HG02938 (cell line): ENCODE measurements at regions not wholly inside any gene's neighbourhood (a gene's known extent, or its start where the extent isn't known, plus 50 kb on each side); places are given as distances from the start of the nearest gene placed in this dataset.
"Not testable (repeated sequence)": the region's sequence is repeated elsewhere in the genome, so short reads cannot be mapped to it uniquely, and the experiment has no call there.

Experiments used
- ATAC-seq: cut with Tn5 transposase; IDR thresholded peaks from one replicate; pipeline ENCODE4 v1.9.1; 2021; ENCODE audit warnings: mild to moderate bottlenecking, moderate library complexity; ENCODE audit not compliant: unreplicated experiment

DNA sequence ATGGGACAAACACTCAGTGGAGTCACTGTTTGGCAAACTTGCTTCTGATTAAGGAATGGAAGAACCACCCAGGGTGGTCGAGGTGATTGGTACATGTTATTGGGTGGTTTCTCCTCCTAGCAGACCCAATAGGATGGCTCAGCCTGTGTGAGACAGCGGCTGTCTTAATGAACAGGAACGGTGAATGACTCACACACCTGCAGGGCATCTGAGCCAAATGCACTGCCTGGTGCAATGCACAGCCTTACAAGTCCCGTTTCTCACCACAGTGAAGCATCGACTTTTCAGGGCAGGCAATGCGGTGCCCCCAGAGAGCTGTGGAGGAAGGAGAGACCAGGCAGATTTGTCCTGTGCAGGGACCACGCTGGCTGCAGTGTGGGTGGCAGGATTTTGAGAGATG lies 238.5 kb downstream of the FGF9 start:
- ATAC-seq = no peak

DNA sequence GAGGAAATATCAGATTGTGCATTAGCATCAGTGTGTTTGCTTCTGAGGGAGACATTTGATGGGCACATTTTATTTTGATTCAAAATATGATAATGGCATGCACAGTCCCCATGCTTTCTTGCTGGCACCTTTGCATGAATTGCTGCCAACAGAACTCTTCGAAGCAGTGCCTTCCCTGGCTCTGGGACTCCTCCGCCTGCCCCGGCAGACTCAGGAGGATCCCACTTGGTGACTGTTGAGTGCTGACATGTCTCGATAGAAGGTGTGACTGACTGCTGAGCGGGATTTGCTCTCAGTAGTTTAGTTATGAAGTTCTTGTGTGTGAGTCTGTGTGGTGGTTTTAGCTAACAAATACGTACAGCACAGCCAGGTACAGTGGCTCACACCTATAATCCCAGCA lies 239.7 kb downstream of the FGF9 start:
- ATAC-seq = no peak

DNA sequence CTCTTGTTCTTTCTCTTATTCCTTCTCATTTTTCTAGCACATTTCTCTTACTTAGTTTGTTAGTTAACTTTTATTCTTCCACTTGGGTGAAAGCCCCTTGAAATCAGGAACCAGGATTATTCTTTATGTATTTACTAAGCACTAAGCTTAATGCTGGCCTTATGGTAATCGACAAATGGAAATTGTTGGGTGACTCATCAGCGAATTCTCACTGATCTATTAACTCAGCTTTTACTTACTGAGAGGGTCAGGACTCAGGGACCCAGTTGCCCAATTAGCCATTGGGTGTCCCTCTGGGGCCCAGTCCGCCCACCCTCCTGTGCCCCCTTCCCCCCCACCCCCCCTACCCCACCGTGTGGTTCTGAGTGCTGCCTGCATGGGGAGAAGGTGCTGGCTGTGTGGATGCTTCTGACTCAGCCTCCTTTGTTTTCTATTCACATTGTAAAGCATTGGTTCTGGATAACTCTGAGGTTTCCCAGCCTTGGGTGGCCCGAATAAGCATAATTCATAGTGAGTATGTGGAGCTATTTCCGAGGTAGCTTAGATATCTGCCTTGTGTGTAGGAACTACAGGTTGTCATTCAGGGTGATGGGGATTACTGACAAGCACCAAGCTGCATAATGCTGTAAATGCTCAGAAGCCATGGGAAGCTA lies 240.9 kb downstream of the FGF9 start:
- no peak for ATAC-seq

DNA sequence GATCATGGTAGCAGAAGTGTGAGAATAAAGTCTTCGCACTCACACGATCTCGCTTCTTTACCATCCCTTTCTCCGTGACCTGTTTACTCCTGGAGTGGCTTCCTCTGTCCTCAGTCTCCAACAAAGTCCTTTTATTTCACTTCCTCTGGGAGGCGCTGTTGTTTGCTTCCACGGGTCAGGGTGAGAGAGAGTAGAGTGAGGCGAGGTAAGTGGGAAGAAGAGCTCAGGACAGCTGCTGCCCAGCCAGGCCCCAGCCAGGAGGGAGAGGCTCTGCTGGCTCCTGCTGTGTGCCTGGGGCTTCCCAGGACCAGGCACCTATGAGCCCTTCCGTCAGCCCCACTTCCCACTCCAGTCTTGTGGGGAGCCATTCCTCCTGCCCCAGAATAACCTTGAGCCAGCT lies 242.1 kb downstream of the FGF9 start:
- ATAC-seq = no peak

DNA sequence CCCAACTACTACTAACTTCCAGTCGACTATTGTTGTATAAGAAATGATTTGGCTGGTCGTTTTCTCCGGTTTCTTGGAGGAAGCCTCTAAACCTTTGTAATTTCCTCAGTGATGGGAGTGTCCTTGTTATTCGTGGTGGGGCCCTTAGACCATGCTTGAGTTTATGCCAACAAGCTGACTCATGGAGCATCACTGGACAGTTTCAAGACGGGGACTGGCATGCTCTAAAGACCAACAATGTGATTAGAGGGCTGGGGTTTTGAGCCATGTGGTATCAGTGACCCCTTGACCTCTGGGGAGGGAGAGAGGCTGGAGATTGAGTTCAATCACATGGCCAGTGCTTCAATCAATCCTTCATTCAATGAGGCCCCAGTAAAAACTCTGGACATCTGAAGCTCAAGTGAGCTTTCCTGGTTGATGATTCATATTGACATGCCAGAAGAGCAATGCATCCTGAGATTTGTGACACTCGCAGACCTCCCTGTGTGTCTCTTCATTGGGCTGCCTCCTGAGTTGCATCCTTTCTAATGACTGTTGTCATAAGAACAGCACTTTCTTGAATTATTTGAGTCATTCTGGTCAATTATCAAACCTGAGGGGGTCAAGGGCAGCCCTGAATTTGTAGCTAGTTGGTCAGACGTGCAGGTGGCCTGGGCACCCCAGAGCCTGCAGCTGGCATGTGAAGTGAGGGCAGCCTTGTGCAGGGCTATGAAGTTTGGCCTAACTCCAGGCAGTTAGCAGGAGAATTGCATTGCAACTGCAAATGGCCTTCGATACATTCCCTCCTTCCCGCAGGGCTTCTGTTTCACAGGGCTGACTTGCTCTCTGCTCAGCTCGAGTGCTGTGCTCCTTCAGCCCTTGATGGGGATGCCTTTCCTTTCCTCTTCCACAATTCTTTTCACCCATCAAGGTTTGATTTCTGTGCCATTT lies 246.5 kb downstream of the FGF9 start:
- no peak for ATAC-seq

DNA sequence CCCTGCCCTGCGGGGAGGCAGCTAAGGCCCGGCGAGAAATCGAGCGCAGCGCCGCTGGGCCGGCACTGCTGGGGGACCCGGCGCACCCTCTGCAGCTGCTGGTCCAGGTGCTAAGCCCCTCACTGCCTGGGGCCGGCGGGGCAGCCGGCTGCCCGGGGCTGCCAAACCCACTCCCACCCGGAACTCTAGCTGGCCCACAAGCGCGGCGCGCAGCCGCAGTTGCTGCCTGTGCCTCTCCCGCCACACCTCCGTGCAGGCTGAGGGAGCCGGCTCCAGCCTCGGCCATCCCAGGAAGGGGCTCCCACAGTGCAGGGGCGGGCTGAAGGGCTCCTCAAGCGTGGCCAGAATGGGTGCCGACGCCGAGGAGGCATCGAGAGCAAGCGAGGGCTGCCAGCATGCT lies 249.9 kb downstream of the FGF9 start:
- not testable (repeated sequence) for ATAC-seq

DNA sequence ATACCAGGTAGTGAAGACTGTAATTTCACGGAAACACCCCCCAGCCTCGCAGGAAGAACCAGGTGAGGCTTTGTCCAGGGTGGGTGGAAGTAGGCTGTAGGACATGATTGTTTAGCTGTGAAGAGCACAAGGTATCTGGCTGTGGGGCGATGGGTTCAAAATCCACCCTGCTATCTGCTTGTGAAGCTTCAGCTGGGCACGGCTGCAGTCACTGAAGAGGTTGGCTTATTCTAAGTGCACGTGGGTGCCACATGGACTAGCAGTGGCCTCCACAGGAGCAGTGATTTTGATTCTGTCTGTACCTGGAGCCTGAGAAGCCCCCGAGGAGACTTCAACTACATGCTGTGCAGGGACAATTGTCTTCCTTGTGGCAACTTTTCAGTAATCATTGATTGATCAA lies 254.1 kb downstream of the FGF9 start:
- no peak for ATAC-seq

DNA sequence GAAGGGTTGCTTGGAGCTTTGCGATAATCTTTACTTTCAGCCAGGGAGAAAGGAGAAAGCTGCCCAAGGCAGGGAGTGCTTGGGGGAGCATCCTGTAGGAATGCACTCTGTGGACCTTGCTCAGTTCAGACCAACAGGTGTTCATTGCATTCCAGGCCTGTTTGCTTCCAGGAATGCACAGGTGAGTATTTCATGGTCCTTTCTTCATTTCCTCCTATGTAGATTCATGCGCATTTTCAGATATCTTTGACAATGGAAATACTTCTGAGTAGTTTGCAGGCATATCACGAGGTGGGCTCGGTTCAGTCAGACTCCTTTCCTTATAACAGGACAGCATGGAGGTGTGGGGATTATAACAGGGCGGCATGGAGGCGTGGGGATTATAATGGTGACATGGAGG lies 254.8 kb downstream of the FGF9 start:
- no peak for ATAC-seq

DNA sequence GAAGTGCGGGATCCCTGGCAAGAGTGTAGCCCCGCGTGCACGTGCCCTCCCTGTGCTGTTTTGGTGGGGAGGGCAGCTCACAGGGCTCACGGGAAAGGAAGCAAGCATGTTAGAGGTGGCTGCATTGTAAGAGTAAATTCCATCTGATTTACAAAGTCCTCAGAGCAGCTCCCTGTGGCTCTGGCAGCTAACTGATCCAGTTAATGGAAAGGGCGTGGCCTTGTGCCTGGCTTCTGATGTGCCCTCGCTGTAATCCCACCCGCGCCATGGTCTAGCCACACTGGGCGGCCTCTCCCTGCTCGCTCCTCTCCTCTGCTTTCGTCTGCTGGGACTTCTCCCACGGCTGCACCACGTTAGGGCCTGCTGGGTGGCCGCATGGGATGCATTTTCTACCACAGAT lies 258.5 kb downstream of the FGF9 start:
- no peak for ATAC-seq

DNA sequence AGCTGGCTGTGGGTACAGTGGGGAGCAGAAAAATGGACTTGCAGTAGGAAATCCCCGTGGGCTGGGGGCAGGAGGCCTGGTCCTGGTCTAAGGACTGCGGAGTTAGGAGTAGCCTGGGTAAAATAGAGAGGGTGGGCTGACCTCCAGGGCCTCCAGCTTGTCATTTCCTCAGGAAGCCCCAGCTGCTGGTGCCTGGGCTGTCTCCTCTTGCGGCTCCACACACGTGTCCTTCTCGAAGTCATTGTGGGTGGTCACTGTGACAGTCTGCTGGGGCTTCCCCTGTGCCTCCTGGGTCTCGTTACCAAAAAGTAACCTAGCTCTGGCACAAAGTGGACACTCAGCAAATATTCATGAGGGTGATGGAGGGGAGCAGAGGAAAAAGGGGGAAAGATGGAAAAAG lies 259.7 kb downstream of the FGF9 start:
- ATAC-seq = no peak

DNA sequence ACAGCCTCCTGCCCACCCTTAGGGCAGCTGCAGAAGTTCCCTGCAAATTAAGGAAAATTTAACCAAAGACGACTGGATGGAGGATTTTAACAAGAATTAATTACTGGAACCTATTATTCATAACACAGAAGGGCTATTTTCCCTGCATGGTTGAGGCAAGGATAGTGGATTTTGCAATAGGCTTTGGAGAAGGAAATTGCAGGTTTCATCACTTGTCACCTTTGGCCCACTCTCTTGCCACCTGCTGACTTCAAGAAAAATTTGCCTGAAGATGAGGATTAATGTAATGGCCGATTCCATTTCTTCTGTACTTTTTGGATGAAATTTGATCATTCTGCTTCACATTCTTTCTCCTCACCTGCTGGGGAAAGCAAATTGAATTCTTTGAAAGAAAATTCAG lies 261.7 kb downstream of the FGF9 start:
- ATAC-seq = no peak

DNA sequence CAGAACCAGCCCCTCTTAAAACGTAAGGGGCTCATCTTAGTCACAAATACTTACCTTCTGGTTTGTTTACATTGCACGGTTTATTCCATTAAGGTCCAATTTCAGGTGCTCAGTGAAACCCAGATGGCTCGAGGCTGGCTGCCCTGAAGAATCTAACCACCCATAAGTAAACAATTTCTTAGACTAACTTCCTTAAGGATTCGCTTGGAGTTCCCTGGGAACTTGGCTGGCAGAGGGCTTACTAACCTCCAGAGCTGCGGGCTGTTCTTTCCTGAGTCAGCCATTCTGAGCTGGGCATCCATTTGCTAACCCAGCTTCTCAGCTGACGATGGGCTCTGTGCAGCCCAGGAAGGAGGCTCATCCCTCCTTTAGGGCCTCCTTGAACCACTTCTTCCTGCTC lies 262.1 kb downstream of the FGF9 start:
- ATAC-seq = no peak

DNA sequence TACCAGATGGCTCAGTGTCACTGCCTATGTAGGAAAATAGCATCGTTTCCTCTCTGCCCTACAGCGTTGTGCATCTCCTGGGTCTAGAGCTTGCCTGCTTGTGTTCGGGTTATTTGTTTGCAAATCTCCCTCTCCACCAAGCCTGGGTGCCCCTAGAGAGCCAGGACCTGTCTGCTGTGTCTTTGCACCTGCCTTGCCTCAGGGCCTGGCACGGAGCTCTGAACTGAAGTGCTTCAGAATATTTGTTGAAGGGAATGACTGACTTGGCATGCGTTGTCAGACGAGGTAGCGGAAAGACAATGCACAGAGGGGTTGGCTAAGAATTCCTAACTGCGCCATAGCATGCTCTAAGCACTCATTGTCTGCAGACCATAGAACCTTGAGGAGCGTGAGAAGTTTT lies 263.4 kb downstream of the FGF9 start:
- ATAC-seq = no peak

DNA sequence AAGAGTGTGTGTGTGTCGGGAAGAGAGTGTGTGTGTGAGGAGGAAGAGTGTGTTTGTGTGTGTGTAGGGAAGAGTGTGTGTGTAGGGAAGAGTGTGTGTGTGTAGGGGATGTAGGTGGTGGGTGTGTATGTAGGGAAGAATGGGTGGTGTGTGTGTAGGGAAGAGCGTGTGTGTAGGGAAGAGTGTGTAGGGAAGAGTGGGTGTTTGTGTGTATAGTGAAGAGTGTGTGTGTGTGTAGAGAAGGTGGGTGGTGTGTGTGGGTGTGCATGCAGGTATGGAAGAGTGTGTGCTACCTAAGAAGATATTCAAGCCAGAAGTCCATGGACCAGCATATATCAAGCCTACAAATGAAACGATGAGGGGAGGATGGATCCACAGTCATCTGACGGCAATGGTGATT lies 265.8 kb downstream of the FGF9 start:
- no peak for ATAC-seq

DNA sequence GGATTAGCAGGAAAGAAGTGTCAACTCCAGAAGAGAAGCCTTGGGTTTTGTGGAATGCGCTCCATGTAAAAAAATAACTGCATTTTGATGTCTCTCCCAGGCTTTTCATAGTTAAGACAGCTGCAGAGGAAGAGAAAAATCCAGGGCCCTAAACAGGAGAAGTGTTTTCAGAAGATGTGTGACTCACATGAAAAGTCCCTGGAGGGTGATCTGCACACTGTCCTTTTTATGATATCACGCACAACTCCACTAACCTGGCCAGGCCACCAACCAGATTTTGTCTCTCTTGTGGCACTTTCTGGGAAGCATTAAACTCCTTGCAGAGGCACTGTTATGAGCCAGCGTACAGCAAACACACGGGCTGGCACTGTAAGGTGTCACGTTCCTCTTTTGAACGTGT lies 267.3 kb downstream of the FGF9 start:
- ATAC-seq = no peak

DNA sequence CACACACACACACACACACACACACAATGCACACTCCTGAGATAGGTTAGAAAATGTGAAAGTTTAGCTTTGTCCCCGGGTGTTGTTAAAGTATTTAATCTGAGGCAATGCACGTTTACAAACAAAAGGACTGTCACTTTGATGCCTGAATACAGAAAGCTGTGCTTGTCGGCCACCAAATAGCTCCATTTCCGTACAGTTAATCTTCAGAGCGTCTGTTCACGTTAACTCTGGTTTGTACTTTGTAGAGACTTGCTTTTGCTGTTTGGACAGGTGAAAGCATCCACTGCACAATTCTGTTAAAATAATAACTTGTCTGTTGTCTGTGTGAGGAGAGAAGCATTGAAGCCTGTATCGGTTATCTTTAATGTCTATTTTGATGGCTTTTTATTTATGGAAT lies 267.8 kb downstream of the FGF9 start:
- no peak for ATAC-seq

DNA sequence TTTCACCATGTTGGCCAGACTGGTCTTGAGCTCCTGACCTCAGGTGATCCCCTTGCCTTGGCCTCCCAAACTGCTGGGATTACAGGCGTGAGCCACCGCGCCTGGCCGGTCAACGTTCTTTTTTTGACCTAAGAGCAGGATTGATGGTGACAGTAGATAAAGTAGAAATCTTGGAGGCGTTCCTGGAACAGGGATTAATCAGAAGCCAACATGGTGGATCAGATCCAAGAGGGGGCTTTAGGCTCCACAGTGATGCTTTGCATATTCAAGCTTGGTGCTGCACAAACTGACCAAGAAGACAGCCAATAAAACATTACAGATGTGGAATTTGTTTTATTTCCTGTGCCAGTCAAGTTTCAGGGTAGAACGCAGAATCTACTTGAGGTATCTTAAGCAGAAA lies 271.2 kb downstream of the FGF9 start:
- no peak for ATAC-seq

DNA sequence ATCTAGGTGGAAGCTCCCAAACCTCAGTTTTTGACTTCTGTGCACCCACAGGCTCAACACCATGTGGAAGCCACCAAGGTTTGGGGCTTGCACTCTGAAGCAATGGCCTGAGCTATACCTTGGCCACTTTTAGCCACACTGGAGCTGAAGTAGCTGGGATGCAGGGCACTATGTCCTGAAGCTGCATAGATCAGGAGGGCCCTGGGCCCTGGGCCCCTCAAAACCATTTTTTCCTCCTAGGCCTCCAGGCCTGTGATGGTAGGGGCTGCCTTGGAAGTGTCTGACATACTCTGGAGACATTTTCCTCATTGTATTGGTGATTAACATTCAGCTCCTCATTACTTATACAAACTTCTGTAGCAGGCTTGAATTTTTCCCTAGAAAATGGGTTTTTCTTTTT lies 273.7 kb downstream of the FGF9 start:
- no peak for ATAC-seq

DNA sequence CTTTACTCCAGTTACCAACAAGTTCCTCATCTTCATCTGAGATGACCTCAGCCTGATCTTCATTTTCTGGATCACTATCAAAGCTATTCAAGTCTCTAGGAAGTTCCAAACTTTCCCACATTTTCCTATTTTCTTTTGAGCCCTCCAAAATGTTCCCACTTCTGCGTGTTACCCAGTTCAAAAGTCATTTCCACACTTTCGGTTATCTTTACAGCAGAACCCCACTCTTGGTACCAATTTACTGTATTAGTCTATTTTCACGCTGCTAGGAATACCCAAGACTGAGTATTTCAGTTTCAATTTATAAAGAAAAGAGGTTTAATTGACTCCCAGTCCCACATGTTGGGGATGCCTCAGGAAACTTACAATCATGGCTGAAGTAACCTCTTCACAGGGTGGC lies 274.3 kb downstream of the FGF9 start:
- ATAC-seq = no peak

DNA sequence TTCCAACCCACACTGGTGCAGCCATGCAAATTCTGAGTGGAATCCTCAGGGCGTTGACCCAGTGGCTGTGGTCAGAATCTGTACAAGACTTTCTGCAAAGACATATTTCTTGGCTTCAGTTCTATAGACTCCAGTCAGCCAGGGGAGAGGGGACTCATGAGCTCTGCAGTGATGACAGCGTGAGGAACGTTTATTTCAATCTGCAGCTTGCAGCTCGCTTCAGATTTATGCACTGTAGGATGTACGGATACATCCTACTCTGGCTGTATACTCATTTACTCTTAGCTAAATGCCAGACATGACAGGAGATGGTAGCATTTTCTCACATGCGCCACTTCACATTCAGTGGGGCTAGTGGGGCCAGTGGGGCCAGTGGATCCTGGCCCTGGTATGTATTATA lies 276.1 kb downstream of the FGF9 start:
- ATAC-seq = no peak

DNA sequence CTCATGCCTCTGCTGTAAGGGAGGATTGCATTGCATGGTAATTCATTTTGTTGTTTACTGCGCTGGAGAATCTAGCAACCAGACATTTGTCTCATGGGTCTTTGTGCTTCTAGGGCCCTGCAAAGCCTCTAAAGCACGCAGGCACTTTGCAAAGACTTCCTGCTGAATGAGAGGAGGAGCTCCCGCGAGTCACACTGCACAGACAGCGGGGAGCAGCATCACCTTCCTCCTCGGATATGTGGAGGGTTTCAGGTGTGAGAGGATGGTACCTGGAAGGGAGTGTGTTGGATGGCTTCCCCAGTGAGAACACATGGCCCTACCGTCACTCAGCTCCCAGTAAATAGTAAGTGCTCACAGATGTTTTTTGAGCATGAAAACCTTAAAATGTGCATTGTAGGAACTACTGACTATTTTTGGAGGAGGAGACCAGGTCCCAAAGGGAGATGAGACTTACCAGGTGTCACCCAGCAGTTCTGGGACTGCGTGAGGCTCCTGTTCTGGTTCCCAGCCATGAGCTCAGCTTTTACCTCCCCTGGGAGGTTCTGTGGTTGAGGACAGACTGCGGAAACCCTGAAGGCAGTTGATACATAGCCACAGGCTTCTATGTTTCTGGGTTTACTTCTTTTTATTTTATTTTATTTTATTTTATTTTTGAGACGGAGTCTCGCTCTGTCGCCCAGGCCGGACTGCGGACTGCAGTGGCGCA lies 278.0 kb downstream of the FGF9 start:
- peak; percentile 54 for ATAC-seq
